Karpas-422 (cell line): ENCODE measurements at regions not wholly inside any gene's neighbourhood (a gene's known extent, or its start where the extent isn't known, plus 50 kb on each side); places are given as distances from the start of the nearest gene placed in this dataset.
"Not testable (repeated sequence)": the region's sequence is repeated elsewhere in the genome, so short reads cannot be mapped to it uniquely, and the experiment has no call there.

Experiments
- DNase-seq: peaks from one replicate; pipeline ENCODE4 v3.0.0-alpha.2; 2015
- H2AFZ ChIP-seq: fragments of 200-600 bp; sonication (generic); 2 replicates; pipeline ENCODE4 v1.6.1; 2014; ENCODE audit warnings: antibody characterized with exemption, low read length, mixed read lengths
- H3K27ac ChIP-seq: fragments of 200-600 bp; sonication (generic); 2 replicates; pipeline ENCODE4 v1.5.1; 2014; ENCODE audit warnings: mild to moderate bottlenecking, low read length, moderate library complexity
- H3K27me3 ChIP-seq: fragments of 200-600 bp; sonication (generic); 2 replicates; pipeline ENCODE4 v1.6.1; 2014; ENCODE audit warnings: low read length, mixed read lengths
- H3K36me3 ChIP-seq: fragments of 200-600 bp; sonication (generic); 2 replicates; pipeline ENCODE4 v1.6.1; 2014; ENCODE audit warnings: low read length, mixed read lengths; ENCODE audit not compliant: insufficient read depth
- H3K4me1 ChIP-seq: fragments of 200-600 bp; sonication (generic); 2 replicates; pipeline ENCODE4 v1.6.1; 2014; ENCODE audit warnings: mild to moderate bottlenecking, low read length, mixed read lengths
- H3K4me2 ChIP-seq: fragments of 200-600 bp; sonication (generic); 2 replicates; pipeline ENCODE4 v1.6.1; 2014; ENCODE audit warnings: low read length, low read depth, mild to moderate bottlenecking; ENCODE audit not compliant: poor library complexity, severe bottlenecking
- H3K4me3 ChIP-seq: fragments of 200-600 bp; sonication (generic); 2 replicates; pipeline ENCODE4 v1.5.1; 2014; ENCODE audit warnings: mild to moderate bottlenecking, antibody characterized with exemption, low read length, mixed read lengths
- H3K79me2 ChIP-seq: fragments of 200-600 bp; sonication (generic); 2 replicates; pipeline ENCODE4 v1.6.1; 2014; ENCODE audit warnings: mild to moderate bottlenecking, low read length, mixed read lengths
- H3K9ac ChIP-seq: fragments of 200-600 bp; sonication (generic); 2 replicates; pipeline ENCODE4 v1.6.0; 2014; ENCODE audit warnings: low read length
- H3K9me2 ChIP-seq: fragments of 200-600 bp; sonication (generic), shearing (Covaris generic); replicated peaks from 2 replicates; pipeline ENCODE4 v1.6.0; 2014; ENCODE audit warnings: mild to moderate bottlenecking, low read length, moderate library complexity; ENCODE audit not compliant: insufficient read depth
- H3K9me3 ChIP-seq: fragments of 300-700, 200-600 bp; sonication (generic); 2 replicates; pipeline ENCODE4 v1.6.1; 2014; ENCODE audit warnings: low read length, mixed read lengths
- H4K20me1 ChIP-seq: fragments of 200-600 bp; sonication (generic); 2 replicates; pipeline ENCODE4 v1.6.1; 2014; ENCODE audit warnings: mild to moderate bottlenecking, antibody characterized with exemption, low read length, low read depth; ENCODE audit not compliant: insufficient read depth

GRCh38 chr15:25170113-25170731 is 215.4 kb downstream of the SNRPN start:
- DNase-seq = no peak
- Histone ChIP-seq H3K9ac (no peak overlapping the region), H3K79me2 (no peaks in the 10 kb centered on the region), H3K27me3 (no peaks in the 10 kb centered on the region), H3K4me1 (no peaks in the 10 kb centered on the region), H3K9me3 (peaks cover 18% of the 10 kb centered on the region; the same call in 1 of the 2 replicates), H3K4me3 (no peak overlapping the region), H3K36me3 (no peaks in the 10 kb centered on the region), H2AFZ (no peak overlapping the region), H4K20me1 (no peaks in the 10 kb centered on the region), H3K27ac (no peak overlapping the region), H3K9me2 (no peaks in the 10 kb centered on the region), H3K4me2 (no peak overlapping the region)

DNA sequence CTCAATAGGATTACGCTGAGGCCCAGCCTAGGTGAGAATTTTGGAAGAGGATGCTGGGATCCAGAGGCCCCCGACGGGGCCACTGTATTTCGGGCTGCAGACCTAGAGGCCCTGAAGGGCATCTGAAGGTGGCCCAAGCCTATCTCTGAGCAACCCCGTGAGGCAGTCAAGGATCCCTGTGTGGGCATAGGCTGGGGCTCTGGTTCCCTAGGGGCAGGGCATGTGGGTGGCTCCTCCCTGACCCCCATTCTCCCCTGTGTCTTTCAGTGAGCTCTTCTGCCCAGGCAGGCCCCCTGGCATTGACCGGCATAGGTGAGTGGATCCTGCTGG is 216.0 kb downstream of the SNRPN start:
- peaks cover 16% of the 10 kb centered on the region; the same call in 1 of the 2 replicates for H3K9me3 ChIP-seq
- no peaks in the 10 kb centered on the region for H3K4me1 ChIP-seq
- H3K9ac ChIP-seq = no peak overlapping the region
- no peak for DNase-seq
- no peak overlapping the region for H2AFZ ChIP-seq
- no peaks in the 10 kb centered on the region for H3K27me3 ChIP-seq
- no peak overlapping the region for H3K4me3 ChIP-seq
- no peaks in the 10 kb centered on the region for H3K79me2 ChIP-seq
- no peaks in the 10 kb centered on the region for H3K36me3 ChIP-seq
- H3K27ac ChIP-seq = no peak overlapping the region
- no peak overlapping the region for H3K4me2 ChIP-seq
- H3K9me2 ChIP-seq = no peaks in the 10 kb centered on the region
- H4K20me1 ChIP-seq = no peaks in the 10 kb centered on the region

DNA sequence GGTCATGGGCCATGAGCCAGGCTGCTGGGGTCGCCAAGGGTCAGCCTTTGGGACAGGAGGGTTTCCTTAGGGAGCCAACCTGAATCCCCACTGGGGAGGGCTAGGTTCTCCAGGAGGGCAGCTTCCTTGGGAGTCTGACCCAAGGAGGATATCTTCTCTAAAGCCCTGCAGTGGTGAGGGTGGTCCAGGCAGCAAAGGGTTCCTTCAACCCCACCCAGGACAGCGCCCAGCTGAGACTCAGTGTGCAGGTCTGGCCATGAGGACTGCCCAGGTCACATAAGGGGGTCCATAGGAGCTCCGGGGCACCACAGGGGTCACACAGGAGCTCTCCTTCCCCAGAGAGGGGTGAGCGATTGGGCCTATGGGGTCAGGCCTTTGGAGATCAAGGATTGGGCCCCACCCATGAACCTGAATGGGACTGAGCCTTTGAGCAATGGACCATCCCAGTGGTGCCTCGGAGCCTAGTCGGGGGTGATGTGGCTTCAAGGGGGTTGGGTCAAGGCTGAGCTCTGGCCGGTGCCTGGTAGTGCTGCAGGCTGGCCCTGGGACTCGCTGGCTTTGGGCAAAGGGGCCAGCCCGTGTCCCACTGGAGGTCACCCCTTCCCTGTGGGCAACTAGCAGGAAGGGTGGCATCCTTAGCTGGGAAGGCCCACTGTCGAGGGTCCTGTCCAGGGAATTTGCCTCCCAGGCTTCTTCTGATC is 216.5 kb downstream of the SNRPN start:
- Histone ChIP-seq H3K27me3 (no peaks in the 10 kb centered on the region), H3K36me3 (no peaks in the 10 kb centered on the region), H3K9me3 (peaks cover 16% of the 10 kb centered on the region; the same call in 1 of the 2 replicates), H3K4me2 (no peak overlapping the region), H4K20me1 (no peaks in the 10 kb centered on the region), H3K4me1 (no peaks in the 10 kb centered on the region), H3K79me2 (no peaks in the 10 kb centered on the region), H3K9ac (no peak overlapping the region), H2AFZ (no peak overlapping the region), H3K27ac (no peak overlapping the region), H3K4me3 (no peak overlapping the region), H3K9me2 (no peaks in the 10 kb centered on the region)
- no peak for DNase-seq

GRCh38 chr15:25171856-25172687 is 217.3 kb downstream of the SNRPN start:
- DNase-seq = no peak
- Histone ChIP-seq H3K27ac (no peak overlapping the region), H3K27me3 (no peaks in the 10 kb centered on the region), H3K4me3 (no peak overlapping the region), H3K9ac (no peak overlapping the region), H3K9me3 (peaks cover 16% of the 10 kb centered on the region; the same call in 1 of the 2 replicates), H3K36me3 (no peaks in the 10 kb centered on the region), H3K79me2 (no peaks in the 10 kb centered on the region), H3K4me1 (no peaks in the 10 kb centered on the region), H2AFZ (no peak overlapping the region), H3K9me2 (no peaks in the 10 kb centered on the region), H4K20me1 (no peaks in the 10 kb centered on the region), H3K4me2 (no peak overlapping the region)

DNA sequence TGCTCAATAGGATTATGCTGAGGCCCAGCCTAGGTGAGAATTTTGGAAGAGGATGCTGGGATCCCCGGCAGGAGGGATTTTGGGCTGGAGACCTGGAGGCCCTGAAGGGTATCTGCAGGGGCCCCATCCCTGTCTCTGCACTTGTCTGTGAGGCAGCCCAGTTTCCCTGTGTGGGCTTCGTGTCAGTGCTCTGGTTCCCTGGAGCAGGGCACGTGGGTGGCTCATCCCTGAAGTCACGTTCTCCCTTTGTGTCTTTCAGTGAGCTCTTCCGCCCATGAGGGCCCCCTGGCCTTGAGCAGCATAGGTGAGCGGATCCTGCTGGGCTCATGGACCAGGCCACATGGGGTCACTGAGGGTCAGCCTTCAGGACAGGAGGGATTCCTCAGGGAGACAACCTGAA is 217.9 kb downstream of the SNRPN start:
- H3K79me2 ChIP-seq = no peaks in the 10 kb centered on the region
- no peaks in the 10 kb centered on the region for H4K20me1 ChIP-seq
- peaks cover 19% of the 10 kb centered on the region; the same call in 1 of the 2 replicates for H3K9me3 ChIP-seq

DNA sequence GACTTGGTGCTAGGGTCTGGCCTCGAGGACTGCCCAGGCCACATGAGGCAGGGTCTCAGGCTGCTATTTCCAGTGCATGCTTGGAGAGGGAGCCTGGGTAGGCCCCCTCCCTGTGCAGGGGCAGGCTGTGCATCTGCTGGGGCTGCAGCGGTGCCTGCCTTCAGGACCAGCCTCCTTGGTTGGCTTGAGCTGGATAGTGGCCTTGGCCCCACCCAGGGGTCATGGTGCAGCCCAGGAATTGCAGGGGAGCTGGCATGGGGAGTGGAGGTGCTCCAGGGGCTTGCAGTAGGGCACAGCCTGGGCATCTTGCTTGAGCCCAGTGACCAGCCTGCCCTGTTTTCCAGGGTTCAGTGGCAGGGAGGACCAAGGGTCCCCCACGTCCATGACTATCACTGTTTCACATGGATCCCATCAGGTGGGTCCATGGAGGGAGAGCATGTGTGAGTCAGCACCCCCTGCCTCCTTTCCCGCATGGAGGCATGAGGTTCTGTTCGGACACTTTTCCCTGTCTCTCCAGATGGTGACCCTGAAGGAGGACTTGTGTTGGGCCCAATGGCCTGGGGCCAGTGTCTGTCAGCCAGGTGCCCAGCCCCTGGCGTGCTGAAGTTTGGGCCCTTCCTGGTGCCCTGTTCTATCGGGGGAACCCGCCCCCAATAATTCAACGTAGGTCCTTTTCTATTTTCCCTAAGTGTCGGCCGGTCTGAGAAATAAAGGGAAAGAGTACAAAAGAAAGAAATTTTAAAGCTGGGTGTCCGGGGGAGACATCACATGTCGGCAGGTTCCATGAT is 218.6 kb downstream of the SNRPN start:
- Histone ChIP-seq H3K27ac (no peak overlapping the region), H3K4me2 (no peak overlapping the region), H3K36me3 (no peaks in the 10 kb centered on the region), H3K4me3 (no peak overlapping the region), H3K4me1 (no peaks in the 10 kb centered on the region), H3K9ac (no peak overlapping the region), H3K79me2 (no peaks in the 10 kb centered on the region), H3K27me3 (no peaks in the 10 kb centered on the region), H3K9me2 (no peaks in the 10 kb centered on the region), H2AFZ (no peak overlapping the region), H3K9me3 (peaks cover 23% of the 10 kb centered on the region; the same call in 1 of the 2 replicates), H4K20me1 (no peaks in the 10 kb centered on the region)
- no peak for DNase-seq

More for the DNA sequence above, 217.9 kb downstream of the SNRPN start:
- DNase-seq = no peak
- no peak overlapping the region for H2AFZ ChIP-seq
- H3K9me2 ChIP-seq = no peaks in the 10 kb centered on the region
- H3K4me1 ChIP-seq = no peaks in the 10 kb centered on the region
- no peak overlapping the region for H3K4me2 ChIP-seq
- no peak overlapping the region for H3K27ac ChIP-seq
- no peak overlapping the region for H3K4me3 ChIP-seq
- no peaks in the 10 kb centered on the region for H3K36me3 ChIP-seq
- no peak overlapping the region for H3K9ac ChIP-seq
- H3K27me3 ChIP-seq = no peaks in the 10 kb centered on the region

GRCh38 chr15:25174149-25174548 is 219.4 kb downstream of the SNRPN start:
- H3K27me3 ChIP-seq, H3K4me1 ChIP-seq, H3K27ac ChIP-seq, H3K9me2 ChIP-seq, H2AFZ ChIP-seq, H3K79me2 ChIP-seq, DNase-seq, H3K36me3 ChIP-seq, H4K20me1 ChIP-seq, H3K4me3 ChIP-seq, H3K4me2 ChIP-seq, H3K9ac ChIP-seq: not testable (repeated sequence)
- H3K9me3 ChIP-seq = peaks cover 23% of the 10 kb centered on the region; the same call in 1 of the 2 replicates
